ENCODE measurements at regions not wholly inside any gene's neighbourhood (a gene's known extent, or its start where the extent isn't known, plus 50 kb on each side); places are given as distances from the start of the nearest gene placed in this dataset.
"Not testable (repeated sequence)": the region's sequence is repeated elsewhere in the genome, so short reads cannot be mapped to it uniquely, and the experiment has no call there.

- H3K79me2 ChIP-seq; H3K9me3 ChIP-seq (ENCODE audit: control insufficient read depth, low read length); H3K9ac ChIP-seq; H3K4me3 ChIP-seq (ENCODE audit: low read depth, low read length); H3K4me1 ChIP-seq; H3K36me3 ChIP-seq (ENCODE audit: control insufficient read depth, insufficient read depth, low read length); H2AFZ ChIP-seq; H3K27me3 ChIP-seq (ENCODE audit: control insufficient read depth, insufficient read depth, low read length); H3K27ac ChIP-seq; H3K4me2 ChIP-seq (ENCODE audit: low read length): not testable (repeated sequence)
Measured at GRCh38 chr4:131734321-131734720, 1414.8 kb upstream of the PCDH10 start.

- H3K27ac ChIP-seq; H3K4me2 ChIP-seq (ENCODE audit: low read length); H3K4me1 ChIP-seq; H3K4me3 ChIP-seq (ENCODE audit: low read depth, low read length); H3K27me3 ChIP-seq (ENCODE audit: control insufficient read depth, insufficient read depth, low read length); H3K79me2 ChIP-seq; H3K9me3 ChIP-seq (ENCODE audit: control insufficient read depth, low read length); H3K9ac ChIP-seq; H2AFZ ChIP-seq; H3K36me3 ChIP-seq (ENCODE audit: control insufficient read depth, insufficient read depth, low read length): not testable (repeated sequence)
Measured at GRCh38 chr4:131734851-131735385, 1414.2 kb upstream of the PCDH10 start.

- not testable (repeated sequence) for H3K9me3 ChIP-seq (ENCODE audit: control insufficient read depth, low read length); H3K9ac ChIP-seq; H3K79me2 ChIP-seq; H2AFZ ChIP-seq; H3K4me2 ChIP-seq (ENCODE audit: low read length); H3K27me3 ChIP-seq (ENCODE audit: control insufficient read depth, insufficient read depth, low read length); H3K4me3 ChIP-seq (ENCODE audit: low read depth, low read length); H3K36me3 ChIP-seq (ENCODE audit: control insufficient read depth, insufficient read depth, low read length); H3K4me1 ChIP-seq; H3K27ac ChIP-seq
Measured at GRCh38 chr4:131738991-131739390, 1410.1 kb upstream of the PCDH10 start.

- not testable (repeated sequence) for H3K9me3 ChIP-seq (ENCODE audit: control insufficient read depth, low read length); H3K36me3 ChIP-seq (ENCODE audit: control insufficient read depth, insufficient read depth, low read length); H3K4me3 ChIP-seq (ENCODE audit: low read depth, low read length); H3K27ac ChIP-seq; H3K4me1 ChIP-seq; H3K4me2 ChIP-seq (ENCODE audit: low read length); H3K9ac ChIP-seq; H2AFZ ChIP-seq; H3K79me2 ChIP-seq; H3K27me3 ChIP-seq (ENCODE audit: control insufficient read depth, insufficient read depth, low read length)
Measured at GRCh38 chr4:131741836-131742235, 1407.3 kb upstream of the PCDH10 start.

- not testable (repeated sequence) for H3K4me1 ChIP-seq; H3K9me3 ChIP-seq (ENCODE audit: control insufficient read depth, low read length); H3K27ac ChIP-seq; H3K79me2 ChIP-seq; H3K4me2 ChIP-seq (ENCODE audit: low read length); H3K9ac ChIP-seq; H3K4me3 ChIP-seq (ENCODE audit: low read depth, low read length); H2AFZ ChIP-seq; H3K36me3 ChIP-seq (ENCODE audit: control insufficient read depth, insufficient read depth, low read length); H3K27me3 ChIP-seq (ENCODE audit: control insufficient read depth, insufficient read depth, low read length)
Measured at GRCh38 chr4:131742536-131743205, 1406.4 kb upstream of the PCDH10 start.

- not testable (repeated sequence) for H3K9me3 ChIP-seq (ENCODE audit: control insufficient read depth, low read length); H2AFZ ChIP-seq; H3K9ac ChIP-seq; H3K36me3 ChIP-seq (ENCODE audit: control insufficient read depth, insufficient read depth, low read length); H3K4me2 ChIP-seq (ENCODE audit: low read length); H3K4me3 ChIP-seq (ENCODE audit: low read depth, low read length); H3K4me1 ChIP-seq; H3K79me2 ChIP-seq; H3K27me3 ChIP-seq (ENCODE audit: control insufficient read depth, insufficient read depth, low read length); H3K27ac ChIP-seq
Measured at GRCh38 chr4:131743348-131743747, 1405.7 kb upstream of the PCDH10 start.

- not testable (repeated sequence) for H2AFZ ChIP-seq; H3K4me2 ChIP-seq (ENCODE audit: low read length); H3K4me3 ChIP-seq (ENCODE audit: low read depth, low read length); H3K9me3 ChIP-seq (ENCODE audit: control insufficient read depth, low read length); H3K27me3 ChIP-seq (ENCODE audit: control insufficient read depth, insufficient read depth, low read length); H3K4me1 ChIP-seq; H3K36me3 ChIP-seq (ENCODE audit: control insufficient read depth, insufficient read depth, low read length); H3K27ac ChIP-seq; H3K79me2 ChIP-seq; H3K9ac ChIP-seq
Measured at GRCh38 chr4:131747203-131747602, 1401.9 kb upstream of the PCDH10 start.

GRCh38 chr4:131749224-131749623 lies 1399.9 kb upstream of the PCDH10 start:
- H3K9ac ChIP-seq; H3K27me3 ChIP-seq (ENCODE audit: control insufficient read depth, insufficient read depth, low read length); H2AFZ ChIP-seq; H3K4me3 ChIP-seq (ENCODE audit: low read depth, low read length); H3K4me2 ChIP-seq (ENCODE audit: low read length); H3K36me3 ChIP-seq (ENCODE audit: control insufficient read depth, insufficient read depth, low read length); H3K9me3 ChIP-seq (ENCODE audit: control insufficient read depth, low read length); H3K4me1 ChIP-seq; H3K79me2 ChIP-seq; H3K27ac ChIP-seq: not testable (repeated sequence)

- not testable (repeated sequence) for H3K4me1 ChIP-seq; H2AFZ ChIP-seq; H3K27ac ChIP-seq; H3K9ac ChIP-seq; H3K4me3 ChIP-seq (ENCODE audit: low read depth, low read length); H3K4me2 ChIP-seq (ENCODE audit: low read length); H3K36me3 ChIP-seq (ENCODE audit: control insufficient read depth, insufficient read depth, low read length); H3K9me3 ChIP-seq (ENCODE audit: control insufficient read depth, low read length); H3K79me2 ChIP-seq; H3K27me3 ChIP-seq (ENCODE audit: control insufficient read depth, insufficient read depth, low read length)
Measured at GRCh38 chr4:131750006-131750405, 1399.1 kb upstream of the PCDH10 start.

GRCh38 chr4:131750469-131750868 lies 1398.6 kb upstream of the PCDH10 start:
- H2AFZ ChIP-seq; H3K4me1 ChIP-seq; H3K4me2 ChIP-seq (ENCODE audit: low read length); H3K9ac ChIP-seq; H3K27me3 ChIP-seq (ENCODE audit: control insufficient read depth, insufficient read depth, low read length); H3K79me2 ChIP-seq; H3K4me3 ChIP-seq (ENCODE audit: low read depth, low read length); H3K9me3 ChIP-seq (ENCODE audit: control insufficient read depth, low read length); H3K27ac ChIP-seq; H3K36me3 ChIP-seq (ENCODE audit: control insufficient read depth, insufficient read depth, low read length): not testable (repeated sequence)

- H2AFZ ChIP-seq; H3K4me1 ChIP-seq; H3K27ac ChIP-seq; H3K4me2 ChIP-seq (ENCODE audit: low read length); H3K9me3 ChIP-seq (ENCODE audit: control insufficient read depth, low read length); H3K4me3 ChIP-seq (ENCODE audit: low read depth, low read length); H3K79me2 ChIP-seq; H3K9ac ChIP-seq; H3K36me3 ChIP-seq (ENCODE audit: control insufficient read depth, insufficient read depth, low read length); H3K27me3 ChIP-seq (ENCODE audit: control insufficient read depth, insufficient read depth, low read length): not testable (repeated sequence)
Measured at GRCh38 chr4:131762234-131762633, 1386.9 kb upstream of the PCDH10 start.
